ENCODE measurements at regions not wholly inside any gene's neighbourhood (a gene's known extent, or its start where the extent isn't known, plus 50 kb on each side); places are given as distances from the start of the nearest gene placed in this dataset.

DNA sequence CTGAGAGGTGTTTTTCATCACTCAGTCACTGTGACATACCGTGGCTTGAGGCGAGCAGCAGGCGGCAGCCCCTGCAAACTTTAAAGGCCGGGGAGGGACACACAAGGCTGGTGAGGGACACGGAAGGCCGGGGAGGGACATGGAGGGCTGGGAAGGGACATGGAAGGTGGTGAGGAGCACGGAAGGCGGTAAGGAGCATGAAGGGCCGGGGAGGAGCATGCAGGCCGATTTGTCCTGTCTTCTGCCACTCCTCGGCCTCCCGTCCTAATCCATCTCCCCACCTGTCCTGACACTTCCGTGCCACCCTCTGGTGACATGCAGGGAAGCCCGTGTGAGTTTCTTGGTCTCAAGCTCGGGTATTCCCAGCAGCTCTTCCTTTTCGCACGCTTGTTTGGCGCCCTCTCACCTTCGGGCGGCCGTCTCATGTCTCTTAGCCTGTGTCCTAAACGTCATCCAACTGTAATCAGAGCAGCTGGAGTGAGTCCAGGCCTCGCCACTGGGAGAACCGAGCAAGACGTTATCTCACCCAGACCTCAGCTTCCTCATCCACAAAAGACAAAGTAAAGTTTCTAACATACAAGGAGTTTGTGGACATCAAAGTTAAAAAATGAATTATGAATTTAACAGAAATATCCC, 126.5 kb downstream of the MRPL36 start:
- Histone ChIP-seq H3K4me3 (ENCODE audit: low read depth, low read length) (no peak overlapping the region), H3K36me3 (ENCODE audit: control insufficient read depth, insufficient read depth, low read length) (no peaks in the 10 kb centered on the region), H3K27me3 (ENCODE audit: control insufficient read depth, insufficient read depth, low read length) (peaks cover 24% of the 10 kb centered on the region)
- no peak for DNase-seq (ENCODE audit: low read depth)
- TF ChIP-seq, protein P1, sequence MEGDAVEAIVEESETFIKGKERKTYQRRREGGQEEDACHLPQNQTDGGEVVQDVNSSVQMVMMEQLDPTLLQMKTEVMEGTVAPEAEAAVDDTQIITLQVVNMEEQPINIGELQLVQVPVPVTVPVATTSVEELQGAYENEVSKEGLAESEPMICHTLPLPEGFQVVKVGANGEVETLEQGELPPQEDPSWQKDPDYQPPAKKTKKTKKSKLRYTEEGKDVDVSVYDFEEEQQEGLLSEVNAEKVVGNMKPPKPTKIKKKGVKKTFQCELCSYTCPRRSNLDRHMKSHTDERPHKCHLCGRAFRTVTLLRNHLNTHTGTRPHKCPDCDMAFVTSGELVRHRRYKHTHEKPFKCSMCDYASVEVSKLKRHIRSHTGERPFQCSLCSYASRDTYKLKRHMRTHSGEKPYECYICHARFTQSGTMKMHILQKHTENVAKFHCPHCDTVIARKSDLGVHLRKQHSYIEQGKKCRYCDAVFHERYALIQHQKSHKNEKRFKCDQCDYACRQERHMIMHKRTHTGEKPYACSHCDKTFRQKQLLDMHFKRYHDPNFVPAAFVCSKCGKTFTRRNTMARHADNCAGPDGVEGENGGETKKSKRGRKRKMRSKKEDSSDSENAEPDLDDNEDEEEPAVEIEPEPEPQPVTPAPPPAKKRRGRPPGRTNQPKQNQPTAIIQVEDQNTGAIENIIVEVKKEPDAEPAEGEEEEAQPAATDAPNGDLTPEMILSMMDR (IDR thresholded peaks at IDR 0.05; ENCODE audit: insufficient read depth, low read length, poor library complexity, severe bottlenecking): no peak

DNA sequence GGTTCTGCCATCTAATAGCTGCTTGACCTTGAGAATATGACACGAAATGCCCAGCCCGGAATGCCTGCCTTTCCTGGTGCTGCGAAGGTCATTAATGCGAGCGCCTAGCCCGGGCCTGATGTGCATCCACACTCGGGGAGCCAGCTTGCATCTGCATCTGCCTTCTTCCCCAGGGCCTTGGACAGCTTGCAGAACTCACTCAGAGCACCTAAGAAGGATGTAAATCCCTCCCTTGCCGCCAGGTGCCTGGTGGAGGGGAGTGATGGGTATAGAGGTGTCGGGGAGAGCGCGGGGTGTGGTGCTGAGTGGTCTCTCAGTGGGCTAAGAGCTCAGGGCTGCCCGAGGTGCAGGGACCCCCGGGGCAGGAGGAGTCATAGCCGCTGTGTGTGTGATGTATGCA, 127.2 kb downstream of the MRPL36 start:
- TF ChIP-seq, protein P1 (IDR thresholded peaks at IDR 0.05; ENCODE audit: insufficient read depth, low read length, poor library complexity, severe bottlenecking): no peak
- Histone ChIP-seq H3K36me3 (ENCODE audit: control insufficient read depth, insufficient read depth, low read length) (no peaks in the 10 kb centered on the region), H3K4me3 (ENCODE audit: low read depth, low read length) (no peak overlapping the region), H3K27me3 (ENCODE audit: control insufficient read depth, insufficient read depth, low read length) (peaks cover 31% of the 10 kb centered on the region)
- no peak for DNase-seq (ENCODE audit: low read depth)

DNA sequence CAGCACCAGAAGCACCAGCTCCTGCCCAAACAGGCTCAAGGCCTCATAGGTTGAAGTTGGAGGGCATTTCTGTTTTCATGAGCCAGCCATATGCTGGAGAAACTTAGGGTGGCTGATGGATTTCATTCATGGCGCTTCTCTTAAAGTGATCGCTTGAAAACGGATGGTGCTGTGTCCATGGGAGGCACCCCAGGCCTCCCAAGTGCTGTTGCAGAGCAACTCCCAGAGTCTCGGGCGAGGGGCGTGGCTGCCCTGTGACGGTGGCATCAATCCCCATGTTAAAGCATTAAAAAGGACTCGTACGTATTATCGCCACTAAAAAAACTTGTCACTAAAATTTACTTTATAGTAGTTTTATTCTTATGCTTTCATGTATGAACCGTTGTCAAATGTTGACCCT, 128.3 kb downstream of the MRPL36 start:
- Histone ChIP-seq H3K27me3 (ENCODE audit: control insufficient read depth, insufficient read depth, low read length) (peaks cover 38% of the 10 kb centered on the region), H3K4me3 (ENCODE audit: low read depth, low read length) (no peak overlapping the region), H3K36me3 (ENCODE audit: control insufficient read depth, insufficient read depth, low read length) (no peaks in the 10 kb centered on the region)
- no peak for DNase-seq (ENCODE audit: low read depth)
- TF ChIP-seq, protein P1 (IDR thresholded peaks at IDR 0.05; ENCODE audit: insufficient read depth, low read length, poor library complexity, severe bottlenecking): no peak

- no peaks in the 10 kb centered on the region for H3K36me3 ChIP-seq (ENCODE audit: control insufficient read depth, insufficient read depth, low read length)
- H3K27me3 ChIP-seq (ENCODE audit: control insufficient read depth, insufficient read depth, low read length): peaks cover 47% of the 10 kb centered on the region
- no peak for DNase-seq (ENCODE audit: low read depth)
- no peak overlapping the region for H3K4me3 ChIP-seq (ENCODE audit: low read depth, low read length)
- TF ChIP-seq, protein P1 (IDR thresholded peaks at IDR 0.05; ENCODE audit: insufficient read depth, low read length, poor library complexity, severe bottlenecking): no peak
Measured at GRCh38 chr5:1670351-1670750, 129.3 kb downstream of the MRPL36 start.

DNA sequence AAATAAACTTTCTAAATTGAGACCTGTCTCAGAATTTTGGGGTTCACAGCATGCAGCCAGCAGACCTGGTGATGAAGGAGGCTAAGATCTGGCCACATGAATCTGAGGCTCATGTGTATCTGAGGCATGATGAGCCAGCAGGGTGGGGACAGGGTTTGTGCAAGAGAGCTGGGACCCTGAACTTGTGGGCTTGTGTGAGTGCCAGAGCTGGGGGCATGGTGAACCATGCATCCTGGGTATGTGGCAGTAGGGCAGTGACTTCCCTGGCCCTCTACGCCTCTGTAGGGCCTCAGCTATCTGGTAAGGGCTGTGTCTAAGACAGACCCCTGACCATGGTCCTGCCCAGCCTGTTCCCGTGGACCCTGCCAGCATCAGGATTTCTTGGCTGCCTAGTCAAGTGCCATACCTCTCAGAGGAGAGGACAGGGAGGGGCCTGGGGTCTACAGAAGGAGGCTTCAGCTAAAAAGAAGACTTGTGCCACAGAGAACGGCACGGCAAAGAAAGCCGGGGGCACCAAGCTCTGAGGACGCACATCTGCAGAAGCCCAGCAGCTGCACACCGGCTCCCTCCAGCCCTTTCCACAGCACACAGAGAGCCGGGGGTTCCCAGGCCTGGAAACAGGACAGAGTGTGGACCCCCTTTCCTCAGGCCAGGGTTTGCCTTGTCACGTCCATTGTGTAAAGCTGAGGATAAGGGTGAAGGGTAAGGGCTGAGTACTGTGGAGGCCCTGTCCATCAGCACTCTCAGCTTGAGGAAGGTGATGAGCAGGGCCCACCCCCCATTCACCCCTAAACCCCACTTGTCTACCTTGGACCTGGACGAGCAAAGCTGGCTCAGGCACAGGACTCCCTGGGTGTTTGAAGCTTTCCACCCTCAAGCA, 130.1 kb downstream of the MRPL36 start:
- DNase-seq (ENCODE audit: low read depth): no peak
- Histone ChIP-seq H3K36me3 (ENCODE audit: control insufficient read depth, insufficient read depth, low read length) (no peaks in the 10 kb centered on the region), H3K27me3 (ENCODE audit: control insufficient read depth, insufficient read depth, low read length) (peaks cover 53% of the 10 kb centered on the region), H3K4me3 (ENCODE audit: low read depth, low read length) (no peak overlapping the region)
- TF ChIP-seq, protein P1 (IDR thresholded peaks at IDR 0.05; ENCODE audit: insufficient read depth, low read length, poor library complexity, severe bottlenecking): no peak

Measured in kidney epithelial cell (primary cell).